ENCODE measurements at regions not wholly inside any gene's neighbourhood (a gene's known extent, or its start where the extent isn't known, plus 50 kb on each side); places are given as distances from the start of the nearest gene placed in this dataset.

DNA sequence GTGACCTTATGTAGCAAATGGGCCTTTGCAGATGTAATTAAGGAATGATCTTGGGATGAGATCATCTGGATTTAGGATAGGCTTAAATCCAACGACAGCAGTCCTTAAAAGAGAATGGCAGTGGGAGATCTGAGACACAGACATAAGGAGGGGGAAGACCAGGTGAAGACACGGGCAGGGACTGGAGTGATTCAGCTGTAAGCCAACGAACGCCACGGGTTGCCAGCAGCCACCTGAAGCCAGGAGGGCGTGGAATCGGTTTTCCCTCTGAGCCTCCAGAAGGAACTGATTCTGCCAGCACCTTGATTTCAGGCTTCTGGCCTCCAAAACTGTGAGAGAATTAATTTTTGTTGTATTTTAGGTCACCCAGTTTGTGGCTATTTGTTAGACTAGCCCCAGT lies 218.6 kb upstream of the ANKRD55 start:
- TF ChIP-seq, protein P1, sequence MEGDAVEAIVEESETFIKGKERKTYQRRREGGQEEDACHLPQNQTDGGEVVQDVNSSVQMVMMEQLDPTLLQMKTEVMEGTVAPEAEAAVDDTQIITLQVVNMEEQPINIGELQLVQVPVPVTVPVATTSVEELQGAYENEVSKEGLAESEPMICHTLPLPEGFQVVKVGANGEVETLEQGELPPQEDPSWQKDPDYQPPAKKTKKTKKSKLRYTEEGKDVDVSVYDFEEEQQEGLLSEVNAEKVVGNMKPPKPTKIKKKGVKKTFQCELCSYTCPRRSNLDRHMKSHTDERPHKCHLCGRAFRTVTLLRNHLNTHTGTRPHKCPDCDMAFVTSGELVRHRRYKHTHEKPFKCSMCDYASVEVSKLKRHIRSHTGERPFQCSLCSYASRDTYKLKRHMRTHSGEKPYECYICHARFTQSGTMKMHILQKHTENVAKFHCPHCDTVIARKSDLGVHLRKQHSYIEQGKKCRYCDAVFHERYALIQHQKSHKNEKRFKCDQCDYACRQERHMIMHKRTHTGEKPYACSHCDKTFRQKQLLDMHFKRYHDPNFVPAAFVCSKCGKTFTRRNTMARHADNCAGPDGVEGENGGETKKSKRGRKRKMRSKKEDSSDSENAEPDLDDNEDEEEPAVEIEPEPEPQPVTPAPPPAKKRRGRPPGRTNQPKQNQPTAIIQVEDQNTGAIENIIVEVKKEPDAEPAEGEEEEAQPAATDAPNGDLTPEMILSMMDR (IDR thresholded peaks at IDR 0.05; ENCODE audit: poor library complexity) = no peak
- TF ChIP-seq EZH2phosphoT487 (IDR thresholded peaks at IDR 0.05; ENCODE audit: low read depth, severe bottlenecking, unreplicated experiment) (no peak), EZH2 (IDR thresholded peaks at IDR 0.05; ENCODE audit: borderline replicate concordance) (no peak)
